Nephron (organoid): ENCODE measurements at regions not wholly inside any gene's neighbourhood (a gene's known extent, or its start where the extent isn't known, plus 50 kb on each side); places are given as distances from the start of the nearest gene placed in this dataset.
A peak's percentile ranks its signal among the peaks of the same experiment; 100 is the strongest.

Source experiments
- H3K27ac Mint-ChIP-seq, 3 experiments: 2 replicates each; pipeline ENCODE4 v1.8.0; 2020; ENCODE audit warnings: mixed read lengths in 3 of 3, mild to moderate bottlenecking in 2 of 3, moderate library complexity in 1 of 3
- H3K27me3 Mint-ChIP-seq: 2 replicates; pipeline ENCODE4 v1.8.0; 2021; ENCODE audit warnings: low read depth, mild to moderate bottlenecking, moderate library complexity, mixed read lengths
- H3K36me3 Mint-ChIP-seq: 2 replicates; pipeline ENCODE4 v1.8.0; 2020; ENCODE audit warnings: low read depth, mixed read lengths
- H3K4me1 Mint-ChIP-seq: 2 replicates; pipeline ENCODE4 v1.8.0; 2020; ENCODE audit warnings: mixed read lengths
- H3K4me3 Mint-ChIP-seq, 3 experiments: 2 replicates each; pipeline ENCODE4 v1.8.0; 2020; ENCODE audit warnings: mild to moderate bottlenecking in 3 of 3, mixed read lengths in 3 of 3, moderate library complexity in 2 of 3
- H3K9me3 Mint-ChIP-seq: 2 replicates; pipeline ENCODE4 v1.8.0; 2020; ENCODE audit warnings: mixed read lengths
- TF ChIP-seq, protein P1 (sequence below), 3 experiments: fragments of 200-600 bp; sonication (generic); IDR thresholded peaks; one replicate each; pipeline ENCODE4 v1.5.0; 2021; ENCODE audit warnings: antibody characterized with exemption in 3 of 3; ENCODE audit not compliant: unreplicated experiment in 3 of 3

DNA sequence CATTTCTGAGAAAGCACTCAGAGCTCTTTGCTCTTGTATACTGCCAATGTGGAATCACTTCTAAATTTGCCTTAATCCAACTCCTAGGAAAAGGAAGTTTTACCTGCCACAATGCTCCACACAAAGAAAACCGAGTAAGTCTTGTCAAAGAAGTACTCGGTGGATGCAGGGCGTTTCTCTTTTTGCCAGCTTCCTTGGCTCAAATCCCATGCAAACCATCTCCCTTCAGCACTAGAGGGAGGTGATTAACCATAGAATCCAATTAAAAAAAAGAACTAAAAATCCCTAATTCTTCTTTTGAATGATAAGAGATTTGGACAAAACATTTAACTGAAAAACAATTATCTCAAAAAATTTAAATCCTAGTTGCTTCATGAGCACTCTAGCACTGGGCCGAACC lies 129.0 kb downstream of the RPRM start:
- Mint-ChIP-seq H3K36me3 (peaks cover 3% of the 10 kb centered on the region), H3K27ac (no peak overlapping the region), H3K9me3 (peaks cover 10% of the 10 kb centered on the region), H3K4me3 (no peak overlapping the region), H3K27me3 (no peaks in the 10 kb centered on the region), H3K4me1 (no peaks in the 10 kb centered on the region)
- TF ChIP-seq, protein P1, sequence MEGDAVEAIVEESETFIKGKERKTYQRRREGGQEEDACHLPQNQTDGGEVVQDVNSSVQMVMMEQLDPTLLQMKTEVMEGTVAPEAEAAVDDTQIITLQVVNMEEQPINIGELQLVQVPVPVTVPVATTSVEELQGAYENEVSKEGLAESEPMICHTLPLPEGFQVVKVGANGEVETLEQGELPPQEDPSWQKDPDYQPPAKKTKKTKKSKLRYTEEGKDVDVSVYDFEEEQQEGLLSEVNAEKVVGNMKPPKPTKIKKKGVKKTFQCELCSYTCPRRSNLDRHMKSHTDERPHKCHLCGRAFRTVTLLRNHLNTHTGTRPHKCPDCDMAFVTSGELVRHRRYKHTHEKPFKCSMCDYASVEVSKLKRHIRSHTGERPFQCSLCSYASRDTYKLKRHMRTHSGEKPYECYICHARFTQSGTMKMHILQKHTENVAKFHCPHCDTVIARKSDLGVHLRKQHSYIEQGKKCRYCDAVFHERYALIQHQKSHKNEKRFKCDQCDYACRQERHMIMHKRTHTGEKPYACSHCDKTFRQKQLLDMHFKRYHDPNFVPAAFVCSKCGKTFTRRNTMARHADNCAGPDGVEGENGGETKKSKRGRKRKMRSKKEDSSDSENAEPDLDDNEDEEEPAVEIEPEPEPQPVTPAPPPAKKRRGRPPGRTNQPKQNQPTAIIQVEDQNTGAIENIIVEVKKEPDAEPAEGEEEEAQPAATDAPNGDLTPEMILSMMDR (IDR thresholded peaks at IDR 0.05; ENCODE audit: unreplicated experiment in 3 of 3): no peak

DNA sequence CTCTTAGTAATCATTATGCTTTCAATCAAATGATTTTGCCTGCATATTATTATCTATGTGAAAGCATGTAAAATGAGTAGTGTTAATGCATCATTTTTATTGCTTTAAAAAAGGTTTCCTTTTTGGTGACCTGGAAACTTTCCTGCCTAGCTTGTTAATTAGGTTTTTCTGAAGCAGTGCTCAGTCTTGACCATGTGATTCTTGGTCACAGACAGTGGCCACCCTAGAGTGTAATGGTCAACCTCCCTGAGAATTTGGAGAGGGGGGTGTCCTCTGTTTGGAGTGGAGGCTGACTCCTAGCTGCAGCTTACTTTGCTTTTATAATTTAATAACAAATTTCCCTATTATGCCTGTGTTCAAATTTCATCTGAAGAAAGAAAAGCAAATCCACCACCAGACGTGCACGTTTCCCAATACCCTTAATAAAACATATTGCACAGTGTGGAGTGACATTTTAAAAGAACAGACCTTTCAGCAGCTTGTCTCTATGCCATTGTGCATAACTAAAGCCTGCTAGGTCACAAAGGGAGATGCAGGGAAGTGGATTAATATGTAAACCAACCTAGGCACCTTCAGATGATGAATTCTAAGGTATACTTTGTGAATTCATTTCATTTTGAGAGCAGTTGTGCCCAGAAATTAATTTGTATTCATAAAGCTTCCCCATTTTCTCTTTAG lies 130.6 kb downstream of the RPRM start:
- Mint-ChIP-seq H3K27ac (peak overlapping the region in 1 of 3 experiments; percentile 58), H3K9me3 (peaks cover 10% of the 10 kb centered on the region)
- TF ChIP-seq, protein P1 (IDR thresholded peaks at IDR 0.05; ENCODE audit: unreplicated experiment in 3 of 3): no peak

DNA sequence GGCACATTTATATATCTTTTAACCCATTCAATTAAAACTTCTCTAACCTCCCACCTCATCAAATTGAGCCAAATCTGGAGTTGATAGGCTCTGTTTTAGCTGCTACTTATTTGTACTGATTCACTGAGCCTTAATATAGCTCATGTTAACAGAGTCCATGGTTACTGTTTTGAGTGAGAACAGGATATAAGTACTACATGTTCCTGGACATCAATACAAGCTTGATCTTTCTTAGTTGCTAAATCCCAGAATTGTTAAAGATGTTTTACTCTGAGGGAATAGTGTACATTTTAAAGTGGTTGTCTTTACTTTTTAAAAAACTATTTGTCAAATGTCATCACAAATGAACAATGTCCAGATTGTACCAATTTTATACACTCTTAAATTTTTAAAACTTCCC lies 157.7 kb downstream of the RPRM start:
- no peak overlapping the region for H3K27ac Mint-ChIP-seq
- no peak overlapping the region for H3K4me3 Mint-ChIP-seq
- peaks cover 7% of the 10 kb centered on the region for H3K27me3 Mint-ChIP-seq
- TF ChIP-seq, protein P1 (IDR thresholded peaks at IDR 0.05; ENCODE audit: unreplicated experiment in 3 of 3): no peak
- H3K9me3 Mint-ChIP-seq: peaks cover 20% of the 10 kb centered on the region
- H3K4me1 Mint-ChIP-seq: no peaks in the 10 kb centered on the region
- H3K36me3 Mint-ChIP-seq: no peaks in the 10 kb centered on the region

More for the DNA sequence above, 130.6 kb downstream of the RPRM start:
- Mint-ChIP-seq H3K27me3 (no peaks in the 10 kb centered on the region), H3K4me3 (no peak overlapping the region), H3K36me3 (peaks cover 3% of the 10 kb centered on the region), H3K4me1 (no peaks in the 10 kb centered on the region)

DNA sequence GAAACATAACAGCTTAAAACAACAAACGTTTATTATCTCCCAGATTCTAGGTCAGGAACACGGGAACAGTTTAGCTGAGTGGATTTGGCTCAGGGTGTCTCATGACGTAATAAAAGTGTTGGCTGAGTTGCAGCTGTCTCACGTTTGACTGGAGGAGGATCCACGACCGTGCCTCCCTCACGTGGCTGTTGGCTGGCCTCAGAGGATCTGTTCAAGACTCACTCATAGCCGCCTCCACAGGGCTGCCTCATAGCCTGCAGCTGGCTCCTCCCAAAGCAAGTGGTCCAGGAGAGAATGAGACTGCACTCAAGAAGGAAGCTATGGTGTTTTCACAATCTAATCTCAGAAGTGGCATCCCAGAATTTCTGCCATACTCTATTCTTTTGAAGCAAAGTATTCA lies 167.1 kb downstream of the RPRM start:
- Mint-ChIP-seq H3K27ac (peak overlapping the region; percentile 10 to 86 (median 66)), H3K27me3 (peaks cover 6% of the 10 kb centered on the region), H3K36me3 (no peaks in the 10 kb centered on the region), H3K9me3 (peaks cover 8% of the 10 kb centered on the region), H3K4me1 (peaks cover 17% of the 10 kb centered on the region), H3K4me3 (peak overlapping the region in 2 of 3 experiments; percentile 72 to 85)
- TF ChIP-seq, protein P1 (IDR thresholded peaks at IDR 0.05; ENCODE audit: unreplicated experiment in 3 of 3): no peak

DNA sequence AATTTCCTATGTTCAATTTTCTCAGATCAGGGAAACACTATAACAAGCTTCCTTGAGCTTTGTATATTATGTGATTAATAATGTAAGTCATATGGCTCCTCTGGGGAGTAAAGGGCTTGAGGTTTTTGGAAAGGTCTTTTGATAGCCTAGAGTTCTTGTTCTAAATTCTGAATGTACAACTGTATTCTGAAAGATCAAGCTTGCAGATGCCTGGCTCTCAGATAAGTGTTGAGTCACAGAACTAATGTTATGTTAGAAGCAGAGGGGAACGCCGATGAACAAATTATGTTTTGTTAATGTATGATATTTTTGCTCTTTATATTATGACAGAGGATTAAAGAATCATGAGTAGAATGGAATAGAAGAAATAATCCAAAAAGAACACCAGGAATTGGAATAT lies 170.1 kb downstream of the RPRM start:
- peak overlapping the region in 2 of 3 experiments; percentile 36 to 74 for H3K27ac Mint-ChIP-seq
- no peaks in the 10 kb centered on the region for H3K36me3 Mint-ChIP-seq
- no peak overlapping the region for H3K4me3 Mint-ChIP-seq
- no peaks in the 10 kb centered on the region for H3K27me3 Mint-ChIP-seq
- H3K9me3 Mint-ChIP-seq: peaks cover 4% of the 10 kb centered on the region
- peaks cover 29% of the 10 kb centered on the region for H3K4me1 Mint-ChIP-seq
- TF ChIP-seq, protein P1 (IDR thresholded peaks at IDR 0.05; ENCODE audit: unreplicated experiment in 3 of 3): no peak

DNA sequence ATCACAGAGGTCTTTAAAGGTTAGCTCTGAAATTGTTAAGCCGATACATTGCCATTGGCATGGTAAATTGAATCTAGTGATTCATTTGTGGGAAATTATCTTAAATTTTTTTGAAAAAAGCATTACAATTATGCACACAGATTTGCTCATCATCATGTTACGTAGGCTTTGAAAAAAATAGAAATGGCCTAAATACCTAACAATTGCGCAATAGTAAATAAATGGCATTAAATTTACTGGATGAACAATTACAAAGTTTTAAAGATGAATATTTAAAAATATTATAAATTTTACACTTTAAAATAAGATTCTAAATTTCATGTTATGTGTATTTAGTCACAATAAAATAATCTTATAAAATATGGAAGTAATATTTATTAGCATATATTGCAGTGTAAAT lies 171.3 kb downstream of the RPRM start:
- TF ChIP-seq, protein P1 (IDR thresholded peaks at IDR 0.05; ENCODE audit: unreplicated experiment in 3 of 3): no peak

More for the DNA sequence above, 171.3 kb downstream of the RPRM start:
- Mint-ChIP-seq H3K4me1 (peaks cover 29% of the 10 kb centered on the region), H3K36me3 (no peaks in the 10 kb centered on the region), H3K4me3 (no peak overlapping the region), H3K27me3 (no peaks in the 10 kb centered on the region), H3K27ac (no peak overlapping the region), H3K9me3 (peaks cover 7% of the 10 kb centered on the region)
